HCT116 (cell line): ENCODE measurements at regions not wholly inside any gene's neighbourhood (a gene's known extent, or its start where the extent isn't known, plus 50 kb on each side); places are given as distances from the start of the nearest gene placed in this dataset.

Source experiments
- ATAC-seq: fragments of 200-7000 bp; cut with Tn5 transposase; 2 replicates; pipeline ENCODE4 v1.9.1; 2020; ENCODE audit warnings: mild to moderate bottlenecking, moderate library complexity
- BruUV-seq: library from RNA; stranded (reverse); fragments of 400-500 nt; replicated peaks from 2 replicates; lab custom pipeline; 2021; lab: Mats Ljungman, UMichigan
- CTCF ChIA-PET: fragments of 300-600 bp; sonication (Branson Sonifier 250); formaldehyde crosslinking; loops from one replicate; lab custom pipeline; 2021; ENCODE audit warnings: antibody characterized with exemption; lab: Charles Lee
- POLR2A ChIA-PET: fragments of 300-600, 350-600 bp; sonication (Branson Sonifier 250); formaldehyde crosslinking; loops from one replicate; lab custom pipeline; 2021; ENCODE audit warnings: antibody characterized with exemption; lab: Charles Lee
- RAD21 ChIA-PET, 2 experiments: fragments of 300-600 bp; sonication (Branson Sonifier 250); formaldehyde crosslinking; loops; one replicate each; lab custom pipeline; 2023; ENCODE audit warnings: low total read pairs in 2 of 2; ENCODE audit not compliant: uncharacterized antibody in 2 of 2, unreplicated experiment in 2 of 2, low non-redundant PET in 1 of 2; lab: Charles Lee
- DNase-seq: peaks from one replicate; pipeline ENCODE4 v3.0.0-alpha.2; 2010; ENCODE audit warnings: low read depth, low spot score
- H2AFZ ChIP-seq: fragments of 200-600 bp; shearing (Covaris generic), sonication (generic); 2 replicates; pipeline ENCODE4 v1.6.1; 2017; ENCODE audit warnings: low read depth, mixed run types, mixed read lengths, antibody characterized with exemption, low read length; ENCODE audit not compliant: poor library complexity, severe bottlenecking
- H3K27ac ChIP-seq: 2 replicates; pipeline ENCODE4 v1.5.1; 2012; ENCODE audit warnings: low read depth, low read length
- H3K27me3 ChIP-seq: fragments of 200-600 bp; sonication (generic); 2 replicates; pipeline ENCODE4 v1.6.1; 2016; ENCODE audit warnings: mixed run types, low read length, mixed read lengths; ENCODE audit not compliant: insufficient read depth
- H3K36me3 ChIP-seq, 2 experiments: fragments of 200-500 bp in 1 of 2; fragments of 200-600 bp in 1 of 2; sonication (Bioruptor generic) in 1 of 2; sonication (generic) in 1 of 2; 2 replicates each; pipeline versions ENCODE4 v1.5.1 to v1.6.1; 2014 to 2016; ENCODE audit warnings: low read length in 2 of 2, inconsistent platforms in 1 of 2, mixed read lengths in 1 of 2, mixed run types in 1 of 2; ENCODE audit not compliant: insufficient read depth in 2 of 2, control insufficient read depth in 1 of 2
- H3K4me1 ChIP-seq, 2 experiments: fragments of 200-600 bp in 1 of 2; sonication (generic) in 1 of 2; 2 replicates each; pipeline versions ENCODE4 v1.5.1 to v1.6.1; 2012 to 2017; ENCODE audit warnings: low read length in 2 of 2, inconsistent platforms in 1 of 2, mild to moderate bottlenecking in 1 of 2, mixed read lengths in 1 of 2, mixed run types in 1 of 2, moderate library complexity in 1 of 2; ENCODE audit not compliant: insufficient read depth in 2 of 2, control insufficient read depth in 1 of 2
- H3K4me2 ChIP-seq: fragments of 200-600 bp; sonication (generic); 2 replicates; pipeline ENCODE4 v1.6.1; 2017; ENCODE audit warnings: mixed run types, low read length, mixed read lengths
- H3K4me3 ChIP-seq, 2 experiments: fragments of 200-600 bp in 1 of 2; sonication (generic) in 1 of 2; replicated peaks in 1 of 2; 2 replicates each; pipeline ENCODE4 v1.5.1; 2011 to 2016; ENCODE audit warnings: low read length in 2 of 2, control low read depth in 1 of 2, low read depth in 1 of 2, mild to moderate bottlenecking in 1 of 2, mixed read lengths in 1 of 2, mixed run types in 1 of 2
- H3K79me2 ChIP-seq: fragments of 200-600 bp; sonication (generic); 2 replicates; pipeline ENCODE4 v1.6.1; 2017; ENCODE audit warnings: mild to moderate bottlenecking, mixed run types, low read length, moderate library complexity, mixed read lengths; ENCODE audit not compliant: insufficient read depth
- H3K9ac ChIP-seq: fragments of 200-600 bp; sonication (generic); 2 replicates; pipeline ENCODE4 v1.6.1; 2016; ENCODE audit warnings: low read length, mixed read lengths
- H3K9me2 ChIP-seq: fragments of 200-600 bp; sonication (generic), shearing (Covaris generic); 2 replicates; pipeline ENCODE4 v1.6.1; 2017; ENCODE audit warnings: mixed run types, mild to moderate bottlenecking, moderate library complexity; ENCODE audit not compliant: insufficient read depth
- H3K9me3 ChIP-seq, 2 experiments: fragments of 200-500 bp in 1 of 2; fragments of 200-600 bp in 1 of 2; sonication (Bioruptor generic) in 1 of 2; sonication (generic) in 1 of 2; 2 replicates each; pipeline ENCODE4 v1.6.1; 2014 to 2017; ENCODE audit warnings: low read length in 2 of 2, mixed read lengths in 2 of 2, inconsistent platforms in 1 of 2, low read depth in 1 of 2, mild to moderate bottlenecking in 1 of 2, mixed run types in 1 of 2, moderate library complexity in 1 of 2; ENCODE audit not compliant: control insufficient read depth in 1 of 2, insufficient read depth in 1 of 2
- H4K20me1 ChIP-seq: fragments of 200-600 bp; sonication (generic), shearing (Covaris generic); 2 replicates; pipeline ENCODE4 v1.6.1; 2017; ENCODE audit warnings: mixed run types, mild to moderate bottlenecking, moderate library complexity; ENCODE audit not compliant: insufficient read depth
- CBX3 ChIP-seq: IDR thresholded peaks from 2 replicates; pipeline ENCODE4 v1.6.1; 2012; ENCODE audit warnings: low read depth
- CTCF ChIP-seq, 3 experiments: fragments of 200-600 bp in 1 of 3; sonication (generic) in 1 of 3; IDR thresholded peaks in 2 of 3; conservative IDR thresholded peaks in 1 of 3; 2 replicates each; pipeline ENCODE4 v1.5.1; 2012 to 2017; ENCODE audit warnings: low read depth in 2 of 3, low read length in 2 of 3, antibody characterized with exemption in 1 of 3, borderline replicate concordance in 1 of 3, control low read depth in 1 of 3, mild to moderate bottlenecking in 1 of 3, mixed read lengths in 1 of 3, mixed run types in 1 of 3, moderate library complexity in 1 of 3; ENCODE audit not compliant: insufficient read depth in 1 of 3
- EGR1 ChIP-seq: IDR thresholded peaks from 2 replicates; pipeline ENCODE4 v1.6.1; 2012; ENCODE audit warnings: low read depth
- ELF1 ChIP-seq: IDR thresholded peaks from 2 replicates; pipeline ENCODE4 v1.6.1; 2012; ENCODE audit warnings: low read depth, borderline replicate concordance
- POLR2A ChIP-seq: IDR thresholded peaks from 2 replicates; pipeline ENCODE4 v1.7.0; 2011; ENCODE audit warnings: borderline replicate concordance; ENCODE audit not compliant: insufficient read depth, insufficient read length; ENCODE audit errors: extremely low read depth
- POLR2AphosphoS5 ChIP-seq: IDR thresholded peaks from 2 replicates; pipeline ENCODE4 v1.6.1; 2011; ENCODE audit warnings: mild to moderate bottlenecking, low read depth, low read length, moderate library complexity
- RAD21 ChIP-seq: IDR thresholded peaks from 2 replicates; pipeline ENCODE4 v1.6.1; 2012; ENCODE audit warnings: low read depth, mild to moderate bottlenecking
- TCF7L2 ChIP-seq: IDR thresholded peaks from 2 replicates; pipeline ENCODE4 v1.7.0; 2011; ENCODE audit warnings: borderline replicate concordance, inconsistent platforms; ENCODE audit not compliant: insufficient read depth, insufficient read length; ENCODE audit errors: extremely low read depth
- YY1 ChIP-seq: IDR thresholded peaks from 2 replicates; pipeline ENCODE4 v1.6.1; 2011; ENCODE audit warnings: low read length, low read depth, moderate library complexity, mild to moderate bottlenecking; ENCODE audit not compliant: insufficient replicate concordance; ENCODE audit errors: extremely low read depth
- ZFX ChIP-seq: fragments of 450-650 bp; IDR thresholded peaks from 2 replicates; pipeline ENCODE4 v1.6.1; 2017
- intact Hi-C: fragments of 100-400 bp; cut with micrococcal nuclease; formaldehyde crosslinking; loops from 2 replicates; pipeline ENCODE4 v1.10.0; 2022
- TF ChIP-seq, protein P1 (sequence below): IDR thresholded peaks from 2 replicates; pipeline ENCODE4 v1.6.1; 2011; ENCODE audit warnings: mild to moderate bottlenecking, low read length, moderate library complexity; ENCODE audit not compliant: insufficient replicate concordance; ENCODE audit errors: extremely low read depth
- TF ChIP-seq, protein P2 (sequence below): IDR thresholded peaks from 2 replicates; pipeline ENCODE4 v1.6.1; 2012
- TF ChIP-seq, protein P3 (sequence below): IDR thresholded peaks from 2 replicates; pipeline ENCODE4 v1.6.1; 2012

DNA sequence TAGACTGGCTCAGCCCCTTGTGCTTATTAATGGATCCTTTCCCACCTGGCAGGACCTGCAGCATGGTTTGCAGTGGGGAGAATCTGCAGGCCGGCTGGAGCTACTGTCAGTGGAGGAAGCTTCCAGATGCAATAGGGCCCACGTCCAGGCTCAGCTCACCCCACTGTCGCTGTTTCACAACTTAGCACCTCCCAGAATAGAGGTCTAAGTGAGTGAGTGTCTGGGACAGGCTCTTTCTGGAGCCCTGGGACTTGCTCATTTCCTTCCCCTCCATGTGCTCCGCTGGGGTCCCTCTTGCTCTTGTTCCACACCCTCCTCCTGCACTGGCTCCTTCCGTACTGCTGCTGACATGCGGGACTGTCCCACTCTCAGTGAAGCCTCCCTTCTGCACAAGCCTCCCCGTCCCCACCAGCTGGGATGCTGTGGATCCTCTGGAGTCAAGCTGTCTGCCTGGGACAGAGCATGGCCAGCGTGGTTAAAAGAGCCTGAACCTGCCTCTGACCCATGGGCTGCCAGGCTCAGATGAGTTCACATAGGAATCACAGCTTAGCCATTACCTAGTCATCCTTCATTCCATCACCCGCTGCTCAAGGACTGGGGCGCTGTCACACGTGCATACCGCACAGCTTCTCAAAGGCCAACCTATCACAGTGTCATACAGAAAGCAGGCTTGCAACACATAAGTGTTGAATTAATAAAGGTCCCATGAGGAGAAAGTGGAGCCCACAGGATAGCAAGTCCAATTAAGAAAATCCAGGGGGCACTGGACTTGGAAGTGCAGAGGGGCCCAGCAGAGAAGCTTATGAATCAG lies 135.9 kb downstream of the ACKR3 start:
- Histone ChIP-seq H3K4me2 (no peak overlapping the region), H3K79me2 (no peaks in the 10 kb centered on the region), H3K4me3 (no peak overlapping the region), H2AFZ (no peak overlapping the region), H3K9ac (no peak overlapping the region), H3K27ac (no peak overlapping the region), H3K9me3 (no peaks in the 10 kb centered on the region), H3K36me3 (no peaks in the 10 kb centered on the region), H3K4me1 (no peaks in the 10 kb centered on the region), H4K20me1 (no peaks in the 10 kb centered on the region), H3K27me3 (no peaks in the 10 kb centered on the region; the same call in 1 of the 2 replicates), H3K9me2 (no peaks in the 10 kb centered on the region)
- ChIA-PET CTCF (no interaction called here), RAD21 (no interaction called here), POLR2A (no interaction called here)
- no TSS peak for BruUV-seq
- ATAC-seq (no peak), DNase-seq (no peak)
- TF ChIP-seq RAD21 = no peak
- no peak for TF ChIP-seq YY1
- no peak for TF ChIP-seq POLR2A
- no peak for TF ChIP-seq CTCF (IDR thresholded peaks at IDR 0.05 in 2 of 3, conservative IDR thresholded peaks at IDR 0.05 in 1 of 3; ENCODE audit: borderline replicate concordance in 1 of 3, insufficient read depth in 1 of 3, low read depth in 2 of 3, low read length in 2 of 3)
- TF ChIP-seq CBX3 = no peak
- TF ChIP-seq, protein P1, sequence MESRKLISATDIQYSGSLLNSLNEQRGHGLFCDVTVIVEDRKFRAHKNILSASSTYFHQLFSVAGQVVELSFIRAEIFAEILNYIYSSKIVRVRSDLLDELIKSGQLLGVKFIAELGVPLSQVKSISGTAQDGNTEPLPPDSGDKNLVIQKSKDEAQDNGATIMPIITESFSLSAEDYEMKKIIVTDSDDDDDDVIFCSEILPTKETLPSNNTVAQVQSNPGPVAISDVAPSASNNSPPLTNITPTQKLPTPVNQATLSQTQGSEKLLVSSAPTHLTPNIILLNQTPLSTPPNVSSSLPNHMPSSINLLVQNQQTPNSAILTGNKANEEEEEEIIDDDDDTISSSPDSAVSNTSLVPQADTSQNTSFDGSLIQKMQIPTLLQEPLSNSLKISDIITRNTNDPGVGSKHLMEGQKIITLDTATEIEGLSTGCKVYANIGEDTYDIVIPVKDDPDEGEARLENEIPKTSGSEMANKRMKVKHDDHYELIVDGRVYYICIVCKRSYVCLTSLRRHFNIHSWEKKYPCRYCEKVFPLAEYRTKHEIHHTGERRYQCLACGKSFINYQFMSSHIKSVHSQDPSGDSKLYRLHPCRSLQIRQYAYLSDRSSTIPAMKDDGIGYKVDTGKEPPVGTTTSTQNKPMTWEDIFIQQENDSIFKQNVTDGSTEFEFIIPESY = no peak
- TF ChIP-seq TCF7L2 = no peak
- TF ChIP-seq POLR2AphosphoS5 = no peak
- TF ChIP-seq ELF1 = no peak
- TF ChIP-seq, protein P2, sequence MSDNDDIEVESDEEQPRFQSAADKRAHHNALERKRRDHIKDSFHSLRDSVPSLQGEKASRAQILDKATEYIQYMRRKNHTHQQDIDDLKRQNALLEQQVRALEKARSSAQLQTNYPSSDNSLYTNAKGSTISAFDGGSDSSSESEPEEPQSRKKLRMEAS = no peak
- TF ChIP-seq ZFX = no peak
- TF ChIP-seq, protein P3, sequence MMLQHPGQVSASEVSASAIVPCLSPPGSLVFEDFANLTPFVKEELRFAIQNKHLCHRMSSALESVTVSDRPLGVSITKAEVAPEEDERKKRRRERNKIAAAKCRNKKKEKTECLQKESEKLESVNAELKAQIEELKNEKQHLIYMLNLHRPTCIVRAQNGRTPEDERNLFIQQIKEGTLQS = no peak
- no peak for TF ChIP-seq EGR1
- intact Hi-C loops = no loop called here
